ENCODE measurements at regions not wholly inside any gene's neighbourhood (a gene's known extent, or its start where the extent isn't known, plus 50 kb on each side); places are given as distances from the start of the nearest gene placed in this dataset.

GRCh38 chr7:145909991-145910513 is 206.5 kb upstream of the CNTNAP2 start:
- TF ChIP-seq EZH2 (IDR thresholded peaks at IDR 0.05) = no peak
- no peak for TF ChIP-seq YY1 (IDR thresholded peaks at IDR 0.05; ENCODE audit: extremely low read depth, insufficient replicate concordance, low read depth, low read length)
- TF ChIP-seq, protein P1, sequence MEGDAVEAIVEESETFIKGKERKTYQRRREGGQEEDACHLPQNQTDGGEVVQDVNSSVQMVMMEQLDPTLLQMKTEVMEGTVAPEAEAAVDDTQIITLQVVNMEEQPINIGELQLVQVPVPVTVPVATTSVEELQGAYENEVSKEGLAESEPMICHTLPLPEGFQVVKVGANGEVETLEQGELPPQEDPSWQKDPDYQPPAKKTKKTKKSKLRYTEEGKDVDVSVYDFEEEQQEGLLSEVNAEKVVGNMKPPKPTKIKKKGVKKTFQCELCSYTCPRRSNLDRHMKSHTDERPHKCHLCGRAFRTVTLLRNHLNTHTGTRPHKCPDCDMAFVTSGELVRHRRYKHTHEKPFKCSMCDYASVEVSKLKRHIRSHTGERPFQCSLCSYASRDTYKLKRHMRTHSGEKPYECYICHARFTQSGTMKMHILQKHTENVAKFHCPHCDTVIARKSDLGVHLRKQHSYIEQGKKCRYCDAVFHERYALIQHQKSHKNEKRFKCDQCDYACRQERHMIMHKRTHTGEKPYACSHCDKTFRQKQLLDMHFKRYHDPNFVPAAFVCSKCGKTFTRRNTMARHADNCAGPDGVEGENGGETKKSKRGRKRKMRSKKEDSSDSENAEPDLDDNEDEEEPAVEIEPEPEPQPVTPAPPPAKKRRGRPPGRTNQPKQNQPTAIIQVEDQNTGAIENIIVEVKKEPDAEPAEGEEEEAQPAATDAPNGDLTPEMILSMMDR (IDR thresholded peaks at IDR 0.05 in 2 of 3, conservative IDR thresholded peaks at IDR 0.05 in 1 of 3; ENCODE audit: borderline replicate concordance in 1 of 3, insufficient read depth in 1 of 3, low read depth in 2 of 3, low read length in 2 of 3) = no peak
- no peak for TF ChIP-seq EZH2phosphoT487 (IDR thresholded peaks at IDR 0.05; ENCODE audit: borderline replicate concordance)
- no peak for TF ChIP-seq CEBPB (IDR thresholded peaks at IDR 0.05; ENCODE audit: low read depth)
- TF ChIP-seq POLR2A (IDR thresholded peaks at IDR 0.05; ENCODE audit: borderline replicate concordance, extremely low read depth, insufficient read depth, insufficient read length) = no peak
- TF ChIP-seq, protein P2, sequence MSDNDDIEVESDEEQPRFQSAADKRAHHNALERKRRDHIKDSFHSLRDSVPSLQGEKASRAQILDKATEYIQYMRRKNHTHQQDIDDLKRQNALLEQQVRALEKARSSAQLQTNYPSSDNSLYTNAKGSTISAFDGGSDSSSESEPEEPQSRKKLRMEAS (IDR thresholded peaks at IDR 0.05) = no peak
- no peak for TF ChIP-seq CBX3 (IDR thresholded peaks at IDR 0.05; ENCODE audit: low read depth)
- TF ChIP-seq REST (IDR thresholded peaks at IDR 0.05; ENCODE audit: low read depth) = no peak

Measured in HCT116 (cell line).